ENCODE measurements at regions not wholly inside any gene's neighbourhood (a gene's known extent, or its start where the extent isn't known, plus 50 kb on each side); places are given as distances from the start of the nearest gene placed in this dataset.

DNA sequence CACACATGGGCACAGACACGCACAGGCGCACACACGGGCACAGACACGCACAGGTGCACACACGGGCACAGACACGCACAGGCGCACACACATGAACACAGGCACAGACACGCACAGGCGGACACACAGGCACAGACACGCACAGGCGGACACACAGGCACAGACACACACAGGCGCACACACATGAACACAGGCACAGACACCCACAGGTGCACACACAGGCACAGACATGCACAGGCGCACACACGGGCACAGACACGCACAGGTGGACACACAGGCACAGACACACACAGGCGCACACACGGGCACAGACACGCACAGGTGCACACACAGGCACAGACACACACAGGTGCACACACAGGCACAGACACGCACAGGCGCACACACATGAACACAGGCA, 312.8 kb upstream of the IRX1 start:
- DNase-seq (ENCODE audit: low spot score) = no peak

GRCh38 chr5:3281366-3281765, 314.3 kb upstream of the IRX1 start:
- no peak for DNase-seq (ENCODE audit: low spot score)

DNA sequence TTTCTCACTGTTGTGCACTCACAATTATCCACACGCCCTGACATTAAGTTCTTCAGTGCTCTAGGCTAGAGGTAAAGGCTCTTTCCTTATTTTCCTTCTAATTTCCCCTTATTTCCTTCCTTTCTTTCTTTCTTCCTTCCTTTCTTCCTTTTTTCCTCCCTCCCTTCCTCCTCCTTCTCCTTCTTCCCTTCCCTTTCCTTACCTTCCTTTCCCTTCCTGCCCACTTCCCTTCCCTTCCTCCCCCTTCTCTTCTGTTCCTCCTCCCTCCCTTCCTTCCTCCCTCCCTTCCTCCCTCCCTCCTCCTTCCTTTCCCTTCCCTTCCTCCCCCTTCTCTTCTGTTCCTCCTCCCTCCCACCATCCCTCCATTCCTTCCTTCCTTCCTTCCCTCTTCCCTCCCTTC, 317.0 kb upstream of the IRX1 start:
- no peak for DNase-seq (ENCODE audit: low spot score)

- DNase-seq (ENCODE audit: low spot score) = no peak
Observed at GRCh38 chr5:3277590-3278196, 317.9 kb upstream of the IRX1 start.

GRCh38 chr5:3276896-3277295, 318.7 kb upstream of the IRX1 start:
- no peak for DNase-seq (ENCODE audit: low spot score)

DNA sequence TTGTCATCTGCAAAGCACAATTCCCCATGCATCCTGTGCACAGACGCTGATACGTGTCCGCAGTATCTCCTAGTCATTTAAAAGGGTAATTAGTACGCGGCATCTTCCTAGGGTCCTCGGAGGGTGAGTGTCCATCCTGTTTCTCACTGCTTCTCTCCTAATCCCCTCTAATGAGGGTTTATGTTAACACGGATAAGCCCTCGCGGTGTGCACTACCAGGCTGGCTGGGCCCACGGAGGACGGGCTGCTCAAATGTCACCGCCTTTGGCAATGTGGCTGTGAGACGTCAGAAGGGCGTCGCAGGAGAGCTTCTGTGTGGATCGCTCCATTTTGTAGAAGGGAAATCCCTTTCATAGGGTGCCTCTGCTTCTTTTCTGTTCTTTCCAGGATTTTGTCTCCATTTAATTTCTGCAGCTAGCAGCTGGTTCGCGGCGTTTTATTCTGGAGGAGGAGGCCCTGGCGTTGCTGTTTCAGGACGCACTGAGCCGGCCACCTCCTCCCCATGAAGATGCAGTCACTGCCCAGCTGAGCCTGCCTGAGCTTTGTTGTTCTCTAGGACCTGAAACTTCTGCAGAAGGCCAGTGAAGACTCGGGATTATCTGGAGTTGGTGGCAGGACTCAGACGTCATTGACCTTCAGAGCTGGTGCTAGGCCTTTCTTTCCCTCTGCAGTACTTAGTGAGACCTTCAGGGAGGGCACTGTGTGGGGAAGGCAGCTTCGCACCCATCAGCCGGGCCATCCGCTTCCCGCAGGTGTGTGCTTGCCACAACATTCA, 326.1 kb upstream of the IRX1 start:
- DNase-seq (ENCODE audit: low spot score) = no peak

- no peak for DNase-seq (ENCODE audit: low spot score)
Observed at GRCh38 chr5:3268760-3269330, 326.8 kb upstream of the IRX1 start.

DNA sequence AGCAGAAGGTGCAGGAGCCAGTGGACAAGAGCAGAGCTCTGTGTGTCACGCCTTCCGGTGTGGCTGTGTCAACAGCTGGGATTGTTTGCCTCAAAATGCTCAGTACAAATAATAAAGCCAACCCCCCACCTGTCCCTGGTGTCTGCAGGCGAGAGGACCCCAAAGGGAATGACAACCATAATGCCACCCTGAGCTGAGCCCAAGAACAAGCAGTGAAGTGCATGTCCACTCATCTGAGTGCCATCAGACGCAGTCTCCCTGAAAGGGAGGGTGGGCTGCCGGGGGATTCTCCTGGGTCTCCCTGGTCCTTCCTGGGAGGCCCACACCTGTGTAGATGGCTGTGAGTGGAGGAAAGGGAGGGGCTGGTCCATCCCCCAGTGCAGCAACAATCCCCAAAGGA, 328.8 kb upstream of the IRX1 start:
- no peak for DNase-seq (ENCODE audit: low spot score)

- no peak for DNase-seq (ENCODE audit: low spot score)
Observed at GRCh38 chr5:3265936-3266335, 329.7 kb upstream of the IRX1 start.

DNA sequence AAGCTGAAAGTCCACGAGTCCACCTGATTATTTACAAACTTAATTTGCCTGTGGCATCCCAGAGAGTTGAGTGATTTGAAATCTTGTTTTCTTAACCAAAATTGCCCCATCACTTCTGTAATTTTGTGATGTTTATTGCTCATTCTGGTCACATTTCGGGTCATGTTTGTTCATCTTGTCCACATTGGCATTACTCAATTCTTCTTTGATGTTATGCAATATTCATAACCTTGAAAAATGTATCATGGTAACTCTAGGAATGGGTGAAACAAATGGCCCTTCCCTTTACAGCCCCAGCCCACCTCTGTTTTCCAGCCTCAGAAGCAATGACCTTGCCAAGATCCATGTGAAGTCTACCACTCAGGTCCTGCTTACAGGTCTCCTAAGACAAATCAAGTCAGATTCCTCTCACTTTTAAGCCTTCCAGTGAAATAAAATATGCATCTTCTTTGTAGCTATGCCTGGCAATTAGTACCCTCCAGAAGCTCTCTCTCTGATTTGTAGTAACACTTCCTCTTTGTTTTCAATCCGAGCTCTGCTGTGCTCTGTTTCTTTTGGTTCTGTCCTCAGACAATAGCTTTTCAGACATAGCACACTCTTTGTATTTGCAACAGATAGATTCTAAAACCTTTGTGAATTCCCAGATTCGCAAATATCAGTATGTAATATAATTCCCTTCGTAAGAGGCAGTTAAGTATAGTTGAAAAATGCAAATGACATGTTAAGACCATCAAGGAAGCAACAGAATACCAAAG, 330.3 kb upstream of the IRX1 start:
- DNase-seq (ENCODE audit: low spot score) = no peak

DNA sequence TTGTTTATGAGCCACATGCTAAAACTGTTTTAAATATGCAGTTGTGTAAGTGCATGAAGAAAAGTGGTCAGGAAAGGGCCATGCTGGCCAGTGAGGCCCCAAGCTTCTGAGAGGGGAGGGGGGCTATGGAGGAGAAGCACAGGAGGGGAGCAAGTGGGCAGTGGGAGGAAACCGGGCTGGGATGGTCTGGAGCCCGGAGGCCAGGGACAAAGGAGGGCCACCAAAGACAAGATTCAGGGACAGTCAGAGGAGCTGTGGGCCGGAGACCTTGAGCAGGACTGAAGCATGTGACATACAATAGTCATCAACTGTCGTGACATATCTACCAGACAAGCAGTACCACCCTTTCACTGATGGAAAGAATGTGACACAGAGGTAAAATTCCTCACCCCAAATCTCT, 333.2 kb upstream of the IRX1 start:
- DNase-seq (ENCODE audit: low spot score) = no peak

- DNase-seq (ENCODE audit: low spot score) = no peak
Observed at GRCh38 chr5:3261081-3261480, 334.6 kb upstream of the IRX1 start.

- no peak for DNase-seq (ENCODE audit: low spot score)
Observed at GRCh38 chr5:3258050-3258449, 337.6 kb upstream of the IRX1 start.

- no peak for DNase-seq (ENCODE audit: low spot score)
Observed at GRCh38 chr5:3252235-3252634, 343.4 kb upstream of the IRX1 start.

GRCh38 chr5:3251784-3252183, 343.8 kb upstream of the IRX1 start:
- no peak for DNase-seq (ENCODE audit: low spot score)

GRCh38 chr5:3249401-3249800, 346.2 kb upstream of the IRX1 start:
- no peak for DNase-seq (ENCODE audit: low spot score)

DNA sequence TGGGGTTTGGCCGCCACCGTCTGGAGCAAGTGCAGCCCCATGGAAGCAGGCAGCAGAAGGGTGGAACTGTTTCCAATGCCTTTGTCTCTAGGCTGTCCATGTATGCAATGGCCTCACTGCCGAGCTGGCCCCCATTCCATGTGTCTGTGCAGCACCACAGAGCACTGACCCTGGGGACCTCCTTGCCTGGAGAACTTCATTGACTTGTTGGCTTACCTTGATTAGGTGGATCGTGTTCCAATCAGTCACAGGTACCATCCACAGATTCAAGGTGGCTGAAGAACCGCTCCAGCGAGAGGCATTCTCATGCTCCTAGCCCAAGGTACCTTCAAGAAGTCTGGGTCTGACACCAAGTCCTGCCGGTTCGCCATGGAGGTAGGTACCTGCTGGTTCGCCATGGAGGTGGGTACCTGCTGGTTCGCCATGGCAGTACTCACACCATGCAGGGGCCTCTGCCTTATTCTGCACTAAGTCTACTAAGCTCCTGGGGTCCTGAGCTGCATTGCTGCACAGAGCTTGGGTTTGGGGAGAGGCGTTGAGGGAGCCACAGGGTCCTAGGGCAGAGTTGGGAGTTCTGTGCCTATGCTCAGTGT, 358.3 kb upstream of the IRX1 start:
- no peak for DNase-seq (ENCODE audit: low spot score)

- no peak for DNase-seq (ENCODE audit: low spot score)
Observed at GRCh38 chr5:3234566-3234965, 361.1 kb upstream of the IRX1 start.

DNA sequence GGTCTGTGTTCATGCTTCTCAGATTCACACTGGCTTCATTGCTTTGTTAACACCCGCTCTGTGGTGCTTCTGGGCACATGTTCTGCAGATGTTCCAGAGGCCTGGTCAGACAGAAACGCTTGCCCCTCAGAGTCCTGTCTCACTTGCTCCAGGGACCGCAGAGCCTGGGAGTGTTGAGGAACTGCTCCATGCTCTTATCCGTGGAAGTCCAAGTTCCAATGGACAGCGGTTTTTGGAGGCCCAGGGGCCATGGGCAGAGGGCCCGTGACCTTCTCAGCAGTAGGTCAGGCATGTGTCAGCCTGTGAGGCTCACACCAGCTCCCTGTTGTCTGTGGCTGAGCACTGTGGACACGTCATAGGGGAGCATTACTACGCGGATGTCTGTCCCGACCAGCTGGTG, 364.7 kb upstream of the IRX1 start:
- no peak for DNase-seq (ENCODE audit: low spot score)

- no peak for DNase-seq (ENCODE audit: low spot score)
Observed at GRCh38 chr5:3230254-3230653, 365.4 kb upstream of the IRX1 start.

GRCh38 chr5:3226196-3226920, 369.3 kb upstream of the IRX1 start:
- DNase-seq (ENCODE audit: low spot score) = no peak

Data from HT-29 (cell line).